HG02970 (cell line): ENCODE measurements at regions not wholly inside any gene's neighbourhood (a gene's known extent, or its start where the extent isn't known, plus 50 kb on each side); places are given as distances from the start of the nearest gene placed in this dataset.
"Not testable (repeated sequence)": the region's sequence is repeated elsewhere in the genome, so short reads cannot be mapped to it uniquely, and the experiment has no call there.

Experiments used
- ATAC-seq: cut with Tn5 transposase; IDR thresholded peaks from one replicate; pipeline ENCODE4 v1.9.1; 2021; ENCODE audit warnings: mild to moderate bottlenecking, moderate library complexity, moderate number of reproducible peaks; ENCODE audit not compliant: unreplicated experiment, low FRiP score

DNA sequence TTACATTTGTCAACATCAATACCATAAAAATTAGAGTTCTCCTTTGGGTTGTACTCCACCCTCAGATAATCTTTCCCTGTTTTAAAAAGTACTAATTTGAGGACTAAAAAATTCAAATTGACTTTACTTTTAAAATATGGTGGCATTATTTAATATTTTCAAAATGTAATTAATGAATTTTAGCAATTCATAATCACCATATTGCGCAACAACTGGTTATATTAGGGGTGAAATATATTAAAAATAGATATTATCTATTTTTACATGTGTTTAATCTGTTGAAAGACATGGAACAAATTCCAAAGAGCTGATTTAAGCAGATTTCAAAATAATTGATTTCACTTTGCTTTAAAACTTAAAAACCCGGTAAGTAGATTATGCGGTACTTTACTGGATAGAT is 236.6 kb upstream of the NOL4 start:
- no peak for ATAC-seq

DNA sequence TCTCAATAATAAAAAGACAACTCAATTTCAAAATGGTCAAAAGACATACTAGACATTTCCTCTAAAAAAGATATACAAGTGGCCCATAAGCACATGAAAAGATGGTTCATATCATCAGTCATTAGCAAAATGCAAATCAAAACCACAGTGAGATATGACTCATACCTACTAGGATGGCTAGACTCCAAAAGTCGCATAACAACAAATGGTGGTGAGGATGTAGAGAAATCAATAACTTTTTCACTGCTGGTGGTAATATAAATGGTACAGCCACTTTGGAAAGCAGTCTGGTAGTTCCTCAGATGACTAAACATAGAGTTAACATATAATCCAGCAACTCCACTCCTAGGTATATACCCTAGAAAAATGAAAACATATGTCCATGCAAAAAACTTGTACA is 242.3 kb upstream of the NOL4 start:
- no peak for ATAC-seq

DNA sequence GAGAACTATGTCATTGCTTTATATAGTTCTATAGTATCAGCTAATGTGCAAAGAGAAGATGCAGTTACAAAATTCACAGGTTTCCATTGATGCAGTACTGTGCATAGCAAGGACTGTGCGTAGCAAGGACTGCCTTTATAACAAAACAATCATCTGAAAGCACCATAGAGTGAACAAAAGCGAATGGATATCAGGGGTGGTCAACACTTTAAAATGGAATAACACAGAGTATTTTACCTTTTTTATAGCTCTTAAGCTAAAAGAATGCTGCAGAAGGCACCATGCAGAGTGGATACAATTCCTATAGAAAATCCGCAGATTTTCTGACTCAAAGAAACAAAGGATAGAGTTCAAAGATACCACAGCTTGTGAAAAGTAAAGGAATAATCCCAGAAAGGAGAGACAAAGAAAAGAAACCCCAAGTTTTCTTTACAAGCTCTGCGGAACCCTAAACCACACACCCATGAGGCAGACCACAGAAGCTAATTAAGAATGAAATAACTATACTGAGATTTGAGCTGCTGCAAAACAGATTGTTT is 229.9 kb upstream of the DTNA start:
- ATAC-seq, result no peak

DNA sequence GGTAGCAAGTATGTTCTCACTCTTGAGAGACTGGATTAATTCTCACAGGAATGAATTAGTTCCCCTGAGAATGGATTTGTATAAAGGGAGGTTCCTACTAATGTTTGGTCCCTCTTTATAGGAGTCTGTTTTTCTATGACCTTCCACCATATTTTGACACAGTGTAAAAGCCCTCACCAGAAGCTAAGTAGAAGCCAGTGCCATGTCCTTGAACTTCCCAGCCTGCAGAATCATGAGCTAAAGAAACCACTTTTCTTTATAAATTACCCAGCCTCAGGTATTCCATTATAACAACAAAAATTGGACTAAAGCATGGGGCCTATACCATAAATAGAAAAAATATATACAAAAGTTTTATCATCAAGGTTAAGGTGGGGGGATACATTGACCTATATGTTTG is 227.9 kb upstream of the DTNA start:
- ATAC-seq, result no peak

DNA sequence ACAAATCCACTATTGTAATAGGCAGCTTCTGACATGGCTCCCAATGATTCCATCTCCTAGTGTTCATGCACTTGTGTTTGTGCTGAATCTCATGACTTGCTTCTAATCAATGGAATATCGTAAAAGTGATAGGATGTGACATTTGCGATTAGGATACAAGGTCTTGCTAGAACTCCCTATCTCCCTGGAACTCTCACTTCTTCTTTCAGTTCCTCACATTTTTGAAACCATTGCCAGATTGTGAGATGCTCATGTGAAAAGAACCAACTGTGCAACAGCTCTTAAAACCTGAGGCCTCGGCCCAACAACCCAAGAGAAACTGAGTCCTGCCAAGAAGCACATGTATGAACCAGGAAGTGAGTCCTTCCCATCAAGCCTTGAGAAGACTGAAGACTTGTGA is 226.9 kb upstream of the DTNA start:
- ATAC-seq, result no peak

DNA sequence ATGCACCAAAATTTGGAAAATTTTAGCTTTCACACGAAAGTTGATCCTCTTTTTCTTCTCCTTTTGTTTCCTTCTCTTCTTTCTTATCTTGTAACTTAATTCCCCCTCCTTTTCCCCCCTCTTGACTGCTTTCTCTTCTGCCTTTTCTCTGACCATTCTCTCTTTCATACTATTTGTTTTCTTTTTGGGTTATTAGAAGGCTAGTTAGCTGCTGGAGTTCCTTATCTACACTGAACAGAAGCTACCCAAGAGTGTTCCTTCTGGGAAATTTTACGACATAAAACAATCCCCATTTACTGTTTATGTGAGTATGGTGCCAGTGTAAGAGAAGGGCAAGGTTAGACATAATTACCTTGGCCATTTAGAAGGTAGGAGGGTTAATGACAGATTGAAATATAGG is 218.4 kb upstream of the DTNA start:
- ATAC-seq, result no peak

DNA sequence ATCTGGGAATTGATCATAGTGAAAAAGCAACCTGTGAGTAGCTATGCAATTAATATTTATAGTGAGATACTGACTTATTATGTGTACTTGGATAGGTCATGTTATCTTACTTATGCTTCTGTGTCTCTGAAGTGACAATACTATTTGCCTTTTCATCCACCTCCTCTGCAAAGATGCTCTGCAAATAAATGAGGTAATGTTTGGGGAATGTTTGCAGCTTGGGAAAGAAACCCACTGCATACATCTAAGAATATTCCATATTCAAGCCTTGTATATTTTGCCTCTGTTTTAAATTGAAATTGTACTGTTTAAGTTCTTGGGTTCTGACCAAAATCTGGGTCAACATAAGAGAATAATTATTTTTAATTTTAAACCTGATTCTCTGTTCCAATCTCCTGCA is 217.4 kb upstream of the DTNA start:
- ATAC-seq, result no peak

DNA sequence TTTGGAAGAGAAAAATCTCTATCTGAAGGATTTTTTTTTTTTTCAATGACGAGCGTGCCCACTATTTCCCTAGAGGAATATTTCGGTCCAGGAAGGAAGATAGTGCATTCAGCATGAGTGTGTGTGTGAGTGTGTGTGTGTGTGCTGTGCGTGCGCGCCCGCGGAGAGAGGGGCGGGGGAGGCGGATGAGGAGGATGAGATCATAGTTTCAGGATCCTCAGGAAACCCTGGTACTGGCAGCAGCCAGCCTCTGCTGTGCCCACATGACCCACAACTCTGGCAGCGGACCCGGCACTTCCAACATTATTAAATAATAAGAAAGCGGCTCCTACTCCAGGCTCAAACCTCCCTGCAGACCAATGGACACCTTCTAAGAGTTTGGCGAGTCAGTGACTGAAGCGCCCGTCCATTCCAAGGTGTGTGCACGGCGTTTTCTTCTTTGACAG is 217.0 kb upstream of the DTNA start:
- ATAC-seq, result no peak

DNA sequence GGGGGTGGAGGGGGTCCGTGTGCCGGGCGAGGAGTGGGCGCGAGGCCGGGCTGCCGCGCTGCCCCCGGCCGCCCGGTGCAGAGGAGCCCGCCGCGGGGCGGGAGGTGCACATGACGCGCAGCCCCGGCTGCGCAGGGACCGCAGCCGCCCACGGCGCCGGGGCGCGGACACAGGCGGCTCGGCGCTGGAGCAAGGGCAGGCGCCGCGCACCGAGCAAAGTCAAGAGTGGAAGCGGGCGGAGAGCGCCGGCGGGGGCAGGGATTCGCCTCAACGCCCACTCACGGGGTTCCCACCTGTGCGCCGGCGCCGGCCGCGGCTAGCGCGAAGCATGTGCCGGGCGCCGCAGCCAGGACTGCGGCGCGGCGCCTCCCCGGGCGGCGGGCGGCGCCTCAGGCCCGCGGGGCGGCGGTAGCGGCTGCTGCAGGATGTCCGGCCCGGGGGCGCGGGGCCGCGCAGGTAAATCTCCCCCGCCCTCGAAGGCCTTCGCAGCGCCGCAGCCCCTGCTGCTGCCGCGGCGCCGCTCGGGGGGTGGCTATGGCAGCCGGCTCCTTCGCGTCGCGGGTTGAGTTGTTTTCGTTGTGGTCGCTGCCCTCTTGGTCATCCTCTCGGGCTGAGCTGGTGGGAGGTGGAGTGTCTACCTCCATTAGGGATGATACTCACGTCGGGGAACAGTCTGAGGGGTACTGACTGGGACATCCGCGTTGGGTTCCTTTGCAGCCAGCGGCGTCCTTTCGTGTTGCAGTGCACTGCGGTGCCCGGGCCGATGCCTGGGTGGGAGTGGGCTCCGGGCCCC is 216.3 kb upstream of the DTNA start:
- ATAC-seq, result no peak

DNA sequence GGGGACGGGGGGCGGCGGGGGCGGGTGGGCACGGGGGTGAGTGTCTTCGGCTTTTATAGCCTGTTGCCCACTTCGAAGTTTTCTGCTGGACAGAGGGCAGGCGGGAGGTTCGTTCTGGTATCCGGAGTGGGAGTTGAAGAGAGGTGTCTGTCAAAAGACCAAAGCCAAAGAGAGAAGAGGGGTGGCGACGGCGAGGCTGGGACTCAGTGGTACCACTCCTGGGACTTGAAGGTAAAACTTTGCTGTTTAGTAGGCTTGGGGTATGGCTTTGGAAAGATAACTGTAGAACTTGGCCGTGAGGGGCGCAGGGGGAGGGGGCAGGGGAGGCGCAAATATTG is 215.8 kb upstream of the DTNA start:
- no peak for ATAC-seq

DNA sequence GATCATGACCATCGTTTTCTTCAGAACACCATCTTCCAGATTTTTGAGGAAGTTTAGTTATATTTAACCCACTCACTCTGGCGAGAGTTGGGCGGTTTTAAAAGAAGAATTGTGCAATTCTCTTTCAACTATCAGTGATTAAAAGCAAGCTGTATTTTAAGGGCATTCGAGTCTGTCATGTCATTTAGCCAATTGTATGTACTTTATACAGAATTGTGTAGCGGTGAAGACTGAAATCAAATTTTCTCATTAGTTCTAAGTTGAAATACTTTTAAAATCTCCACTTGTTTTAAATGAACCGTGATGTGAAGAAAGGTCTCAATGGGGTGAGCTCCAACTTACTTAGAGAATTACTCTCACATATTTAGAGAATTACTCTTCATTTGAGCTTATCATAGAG is 214.6 kb upstream of the DTNA start:
- no peak for ATAC-seq

DNA sequence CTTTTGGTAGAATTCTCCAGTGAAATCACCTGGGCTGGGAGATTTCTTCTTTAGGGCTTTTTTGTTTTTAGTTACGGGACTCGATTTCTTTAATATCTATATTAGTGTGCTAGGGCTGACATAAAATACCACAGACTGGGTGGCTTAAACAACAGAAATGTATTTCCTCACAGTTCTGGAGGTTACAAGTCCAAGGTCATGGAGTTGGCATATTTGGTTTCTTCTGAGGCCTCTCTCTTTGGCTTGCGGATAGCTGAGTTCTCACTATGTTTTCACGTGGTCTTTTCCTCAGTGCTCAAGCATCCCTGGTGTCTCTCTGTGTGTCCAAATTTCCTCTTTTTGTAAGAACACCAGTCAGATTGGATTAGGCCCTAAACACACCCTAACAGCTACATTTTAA is 208.5 kb upstream of the DTNA start:
- no peak for ATAC-seq

DNA sequence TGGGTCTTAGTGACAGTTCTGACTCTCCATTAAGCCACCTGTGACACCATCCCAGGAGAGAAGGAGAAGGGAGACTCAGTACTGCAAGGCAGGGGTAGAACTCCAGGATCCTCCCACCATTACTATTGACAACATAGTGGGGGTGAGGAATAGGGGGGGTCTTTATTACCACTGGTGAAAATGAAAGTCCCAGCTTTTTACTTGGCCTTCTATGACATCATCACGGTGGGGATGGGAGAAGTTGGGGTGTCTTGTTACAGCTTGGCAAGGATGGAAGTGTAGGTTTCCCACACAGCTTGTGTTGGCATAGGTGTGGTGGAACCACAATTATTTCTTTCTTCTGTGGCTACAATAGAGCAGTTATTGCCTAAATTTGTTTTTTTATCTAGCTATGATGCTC is 203.9 kb upstream of the DTNA start:
- no peak for ATAC-seq

DNA sequence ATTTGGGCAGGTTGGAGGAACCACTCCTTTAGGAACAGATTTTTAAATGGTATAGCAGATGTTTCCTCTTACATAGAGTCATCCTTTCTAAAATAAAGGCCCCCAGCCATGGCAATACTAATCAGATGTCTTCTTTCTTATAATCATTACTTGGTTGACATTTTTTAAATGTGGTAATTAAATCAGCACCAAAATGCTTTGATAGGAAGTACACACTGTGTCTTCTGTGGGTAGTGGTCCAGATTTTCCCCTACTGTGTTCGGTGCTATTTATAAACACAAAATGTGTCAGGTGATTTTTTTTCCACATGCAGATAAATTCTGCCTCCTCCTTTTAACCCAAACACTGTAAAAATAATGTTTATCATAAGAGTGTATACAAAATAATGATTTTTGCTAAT is 200.9 kb upstream of the DTNA start:
- no peak for ATAC-seq

DNA sequence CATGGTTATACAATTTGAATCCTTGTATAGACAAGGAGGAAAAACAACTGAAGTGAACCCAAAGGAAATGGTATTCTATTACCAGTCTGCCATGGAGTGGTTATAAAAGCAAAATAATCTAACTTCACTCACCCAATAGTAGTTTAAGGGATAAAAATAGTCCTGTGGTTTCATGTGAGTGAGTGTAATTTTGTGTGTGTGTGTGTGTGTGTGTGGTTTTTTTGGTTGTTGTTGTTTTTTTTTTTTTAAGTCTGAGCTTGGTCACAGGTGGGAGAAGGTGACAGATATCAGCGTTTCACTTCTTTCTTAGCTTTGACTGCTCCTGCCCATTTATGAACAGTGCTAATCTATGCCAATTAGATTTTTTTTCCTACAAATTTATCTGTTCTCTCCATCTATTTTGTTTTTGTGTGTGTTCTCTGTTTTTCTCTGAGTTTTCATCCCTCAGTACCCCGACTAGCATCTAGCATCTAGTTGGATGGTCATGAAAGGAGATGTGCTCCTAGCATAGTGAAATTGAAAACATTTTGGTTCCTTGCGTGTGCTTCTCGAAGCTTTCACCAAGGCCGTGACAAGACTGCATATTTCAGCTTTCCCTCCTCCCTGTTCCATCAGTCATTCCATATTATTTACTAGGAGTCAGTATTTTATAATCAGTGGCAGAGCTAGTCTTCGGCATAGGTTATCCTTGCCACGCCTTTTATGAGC is 200.1 kb upstream of the DTNA start:
- ATAC-seq, result no peak

DNA sequence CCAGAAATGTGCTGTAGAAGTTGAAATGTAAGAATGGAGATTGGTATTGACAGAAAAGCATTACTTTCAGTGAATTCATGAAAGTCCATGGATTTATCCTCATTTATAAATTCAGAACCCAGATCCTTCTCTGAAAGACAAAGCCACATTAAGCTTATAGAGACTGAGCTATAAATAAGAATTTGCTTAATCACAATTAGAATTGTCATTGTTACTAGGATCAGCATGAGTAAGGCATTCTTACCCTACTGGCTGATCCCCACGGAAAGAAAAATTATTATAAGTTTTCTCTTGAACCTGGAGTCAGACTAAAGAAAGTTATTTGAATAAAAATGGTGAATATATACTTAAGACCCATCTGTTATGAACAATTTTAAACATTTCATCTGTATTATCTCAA is 199.2 kb upstream of the DTNA start:
- ATAC-seq, result no peak

DNA sequence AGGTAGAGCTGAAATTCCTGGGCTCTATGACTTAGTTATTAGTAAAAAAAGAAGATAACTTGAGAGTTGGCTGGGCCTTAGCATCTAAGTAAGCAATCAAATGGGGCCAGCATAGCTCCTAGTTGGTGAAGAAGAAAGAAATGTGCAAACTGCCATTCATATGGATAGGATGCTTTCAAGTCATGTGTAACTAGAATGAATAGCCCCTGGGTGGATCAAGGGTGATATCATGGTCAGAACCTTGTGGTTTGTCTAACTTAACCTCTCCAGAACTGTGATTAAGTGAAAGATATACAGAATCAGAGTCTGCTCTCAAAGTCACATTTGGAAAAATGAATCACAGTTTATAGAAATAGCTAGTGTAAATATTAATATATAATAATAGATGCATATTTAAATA is 198.7 kb upstream of the DTNA start:
- ATAC-seq, result no peak

DNA sequence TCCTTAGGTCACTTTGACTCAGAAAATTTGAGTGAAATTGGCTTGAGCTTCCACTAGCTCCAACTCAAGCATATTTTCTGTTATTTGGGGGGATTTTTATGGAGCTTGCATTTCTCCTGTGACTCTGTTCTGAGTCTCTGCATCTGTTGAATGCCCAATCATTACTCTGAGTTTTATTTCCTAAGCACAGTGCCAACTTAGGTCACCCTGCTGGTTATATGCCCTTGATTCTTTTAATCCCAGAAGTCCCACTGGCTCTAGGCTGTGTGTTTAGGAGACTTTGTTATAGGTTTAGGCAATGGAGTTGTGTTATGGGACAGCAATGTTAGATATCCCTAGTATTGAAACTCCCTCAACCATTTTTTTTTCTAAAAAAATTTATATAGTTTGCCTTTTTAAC is 198.2 kb upstream of the DTNA start:
- no peak for ATAC-seq

DNA sequence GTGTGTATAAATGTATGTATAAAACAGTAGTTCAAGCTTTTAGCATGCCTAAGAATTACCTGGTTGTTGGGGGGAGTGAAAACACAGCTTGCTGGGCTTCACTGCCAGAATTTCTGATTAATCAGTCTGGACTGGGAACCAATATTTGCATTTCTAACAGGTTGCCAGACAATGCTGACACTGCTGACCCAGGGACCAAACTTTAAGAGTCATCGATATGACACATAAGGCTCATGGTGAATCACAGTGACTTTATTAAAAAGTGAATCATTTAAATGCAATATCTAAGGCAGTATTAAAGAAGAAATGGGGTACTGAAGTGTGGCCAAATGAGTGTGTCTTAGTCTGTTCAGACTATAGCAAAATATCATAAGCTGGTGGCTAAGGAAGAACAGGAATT is 195.9 kb upstream of the DTNA start:
- ATAC-seq, result no peak

DNA sequence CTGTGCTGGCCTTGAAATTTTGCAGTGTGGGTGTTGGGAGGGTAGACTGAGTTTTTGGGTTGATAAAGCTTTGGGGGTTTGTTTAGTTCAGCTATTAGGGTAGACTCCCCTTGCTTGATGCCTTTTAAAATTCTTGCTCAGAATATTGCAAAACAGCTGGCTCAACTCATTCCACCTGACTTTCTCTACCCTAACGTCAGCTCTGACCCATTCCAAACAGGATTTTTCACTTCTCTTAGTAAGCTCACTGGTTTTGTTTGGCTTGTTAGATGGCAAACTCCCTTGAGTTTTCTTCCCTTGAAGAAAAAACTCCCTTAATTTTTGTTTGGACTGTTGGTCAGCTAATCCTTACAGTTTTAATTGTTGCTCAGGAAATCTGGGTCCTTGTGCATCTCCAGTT is 195.1 kb upstream of the DTNA start:
- no peak for ATAC-seq

DNA sequence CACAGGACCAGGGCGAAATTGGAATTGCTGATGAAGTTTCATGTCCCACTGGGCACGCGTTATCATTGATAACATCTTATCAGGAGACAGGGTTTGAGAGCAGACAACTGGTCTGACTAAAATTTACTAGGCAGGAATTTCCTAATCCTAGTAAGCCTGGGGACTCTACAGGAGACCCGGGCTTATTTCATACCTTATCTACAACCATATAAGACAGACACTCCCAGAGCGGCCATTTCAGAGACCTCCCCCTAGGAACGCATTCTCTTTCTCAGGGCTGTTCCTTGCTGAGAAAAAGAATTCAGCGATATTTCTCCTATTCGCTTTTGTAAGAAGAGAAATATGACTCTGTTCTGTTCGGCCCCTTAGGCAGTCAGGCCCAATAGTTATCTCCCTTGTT is 193.7 kb upstream of the DTNA start:
- ATAC-seq, result not testable (repeated sequence)

DNA sequence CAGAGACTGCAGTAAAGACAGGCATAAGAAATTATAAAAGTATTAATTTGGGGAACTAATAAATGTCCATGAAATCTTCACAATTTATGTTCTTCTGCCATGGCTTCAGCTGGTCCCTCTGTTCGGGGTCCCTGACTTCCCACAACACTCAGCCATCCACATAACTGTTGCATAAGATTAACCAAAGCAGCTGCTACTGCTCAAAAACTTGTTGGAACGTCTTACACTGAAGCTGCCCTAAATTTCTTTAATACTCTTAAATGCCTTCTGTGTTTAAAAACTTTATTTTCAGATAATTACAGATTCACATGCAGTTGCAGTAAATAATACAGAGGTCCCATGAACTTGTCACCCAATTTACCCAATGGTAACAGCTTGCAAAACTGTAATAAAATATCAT is 193.1 kb upstream of the DTNA start:
- not testable (repeated sequence) for ATAC-seq
